ENCODE measurements at regions not wholly inside any gene's neighbourhood (a gene's known extent, or its start where the extent isn't known, plus 50 kb on each side); places are given as distances from the start of the nearest gene placed in this dataset.
"Not testable (repeated sequence)": the region's sequence is repeated elsewhere in the genome, so short reads cannot be mapped to it uniquely, and the experiment has no call there.

- no peak for DNase-seq
Measured at GRCh38 chr22:49512487-49513165, 315.0 kb downstream of the BRD1 start.

- DNase-seq: not testable (repeated sequence)
Measured at GRCh38 chr22:49511393-49512189, 316.1 kb downstream of the BRD1 start.

GRCh38 chr22:49510718-49511117, 317.0 kb downstream of the BRD1 start:
- no peak for DNase-seq

GRCh38 chr22:49509016-49509415, 318.7 kb downstream of the BRD1 start:
- no peak for DNase-seq

GRCh38 chr22:49508561-49508960, 319.1 kb downstream of the BRD1 start:
- DNase-seq: no peak

- no peak for DNase-seq
Measured at GRCh38 chr22:49507607-49508292, 319.9 kb downstream of the BRD1 start.

- DNase-seq: no peak
Measured at GRCh38 chr22:49506010-49506400, 321.7 kb downstream of the BRD1 start.

GRCh38 chr22:49505337-49506009, 322.2 kb downstream of the BRD1 start:
- DNase-seq: no peak

- DNase-seq: no peak
Measured at GRCh38 chr22:49503896-49504521, 323.7 kb downstream of the BRD1 start.

- no peak for DNase-seq
Measured at GRCh38 chr22:49503321-49503720, 324.4 kb downstream of the BRD1 start.

- DNase-seq: no peak
Measured at GRCh38 chr22:49502126-49502826, 325.4 kb downstream of the BRD1 start.

- no peak for DNase-seq
Measured at GRCh38 chr22:49500942-49501395, 326.7 kb downstream of the BRD1 start.

- no peak for DNase-seq
Measured at GRCh38 chr22:49500076-49500460, 327.6 kb downstream of the BRD1 start.

- no peak for DNase-seq
Measured at GRCh38 chr22:49499433-49500075, 328.1 kb downstream of the BRD1 start.

GRCh38 chr22:49497266-49497665, 330.4 kb downstream of the BRD1 start:
- DNase-seq: no peak

GRCh38 chr22:49494555-49494954, 333.1 kb downstream of the BRD1 start:
- DNase-seq: no peak

- no peak for DNase-seq
Measured at GRCh38 chr22:49492741-49493251, 334.9 kb downstream of the BRD1 start.

- DNase-seq: no peak
Measured at GRCh38 chr22:49492308-49492707, 335.4 kb downstream of the BRD1 start.

- no peak for DNase-seq
Measured at GRCh38 chr22:49491726-49492125, 335.9 kb downstream of the BRD1 start.

- DNase-seq: no peak
Measured at GRCh38 chr22:49491221-49491635, 336.4 kb downstream of the BRD1 start.

Data from hypothalamus (tissue), 51 donors.